ENCODE measurements at regions not wholly inside any gene's neighbourhood (a gene's known extent, or its start where the extent isn't known, plus 50 kb on each side); places are given as distances from the start of the nearest gene placed in this dataset.
A peak's percentile ranks its signal among the peaks of the same experiment; 100 is the strongest.

DNA sequence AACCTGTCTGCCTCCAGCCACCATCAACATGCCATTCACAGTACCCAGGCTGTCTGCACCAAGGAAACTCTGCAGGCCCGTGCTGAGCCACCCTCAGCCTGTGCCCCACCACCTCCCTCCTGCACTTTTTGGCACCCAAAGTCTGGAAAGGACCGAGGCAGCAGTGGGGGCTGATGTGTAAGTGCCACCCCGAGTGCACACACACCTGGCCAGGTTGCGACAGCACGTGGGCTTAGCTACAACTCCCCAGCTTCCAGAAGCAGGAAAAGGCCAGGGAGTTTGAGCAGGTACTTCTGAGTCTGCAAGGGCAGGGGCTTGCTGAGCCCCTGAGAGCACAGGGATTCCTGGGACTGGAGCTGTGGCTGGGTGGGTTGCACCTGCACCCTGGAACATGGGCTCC, 303.3 kb upstream of the OPRM1 start:
- no peak overlapping the region for H3K4me3 ChIP-seq (ENCODE audit: low read length)
- peaks cover 2% of the 10 kb centered on the region for H3K9me3 ChIP-seq (replicated peaks; ENCODE audit: control insufficient read depth, low read depth, low read length)
- no peak for DNase-seq
- WGBS (ENCODE audit: insufficient coverage) = 94% methylated on average over 5 of the region's 5 CpGs
- no peaks in the 10 kb centered on the region for H3K4me1 ChIP-seq (ENCODE audit: control insufficient read depth, insufficient read depth, low read length)
- no peak overlapping the region for H3K27ac ChIP-seq (ENCODE audit: low read length)
- no peaks in the 10 kb centered on the region for H3K36me3 ChIP-seq (ENCODE audit: control insufficient read depth, insufficient read depth, low read length)
- H3K27me3 ChIP-seq (ENCODE audit: control insufficient read depth, insufficient read depth, low read length) = no peaks in the 10 kb centered on the region

DNA sequence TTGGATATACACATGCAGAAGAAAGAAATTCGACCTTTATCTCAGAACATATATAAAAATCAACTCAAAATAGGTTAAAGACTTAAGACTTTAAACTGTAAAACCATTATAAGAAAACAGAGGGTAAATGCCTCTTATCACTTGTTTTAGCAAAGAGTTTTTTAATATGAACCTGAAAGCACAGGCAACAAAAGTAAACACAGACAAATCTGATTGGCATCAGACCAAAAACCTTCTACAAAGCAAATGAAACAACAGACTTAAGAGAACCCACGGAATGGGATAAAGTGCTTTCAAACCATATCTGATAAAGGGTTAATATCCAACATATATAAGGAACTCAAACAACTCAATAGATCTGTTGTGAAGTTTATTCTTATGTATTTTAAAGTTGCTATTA, 309.9 kb upstream of the OPRM1 start:
- no CpG with 5 or more reads among the region's 2 CpGs for WGBS (ENCODE audit: insufficient coverage)
- H3K27ac ChIP-seq (ENCODE audit: low read length) = no peak overlapping the region
- no peaks in the 10 kb centered on the region for H3K27me3 ChIP-seq (ENCODE audit: control insufficient read depth, insufficient read depth, low read length)
- no peak overlapping the region for H3K4me3 ChIP-seq (ENCODE audit: low read length)
- no peaks in the 10 kb centered on the region for H3K36me3 ChIP-seq (ENCODE audit: control insufficient read depth, insufficient read depth, low read length)
- no peak for DNase-seq
- H3K9me3 ChIP-seq (replicated peaks; ENCODE audit: control insufficient read depth, low read depth, low read length) = no peaks in the 10 kb centered on the region
- no peaks in the 10 kb centered on the region for H3K4me1 ChIP-seq (ENCODE audit: control insufficient read depth, insufficient read depth, low read length)

DNA sequence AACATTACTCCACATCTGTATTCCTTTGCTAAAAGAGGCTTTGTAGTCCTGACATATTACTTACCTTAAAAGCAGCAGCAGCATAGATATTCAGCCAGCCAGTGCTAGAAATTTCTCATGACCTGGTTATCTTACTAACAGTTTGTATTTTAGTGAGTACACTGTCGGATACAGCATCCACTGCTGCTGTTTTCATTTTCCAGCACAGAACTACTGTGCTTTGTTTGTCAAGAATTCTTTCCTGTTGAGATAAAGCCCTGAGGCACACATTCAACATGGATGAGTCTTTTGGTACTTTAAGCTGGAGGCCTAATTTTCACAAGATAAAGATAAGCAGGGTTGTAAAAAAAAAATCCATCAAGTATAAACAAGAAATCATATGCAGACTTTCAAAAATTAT, 311.2 kb upstream of the OPRM1 start:
- no peak overlapping the region for H3K4me3 ChIP-seq (ENCODE audit: low read length)
- no peaks in the 10 kb centered on the region for H3K9me3 ChIP-seq (replicated peaks; ENCODE audit: control insufficient read depth, low read depth, low read length)
- H3K27me3 ChIP-seq (ENCODE audit: control insufficient read depth, insufficient read depth, low read length) = no peaks in the 10 kb centered on the region
- WGBS (ENCODE audit: insufficient coverage) = no CpG with 5 or more reads among the region's 1 CpG
- no peaks in the 10 kb centered on the region for H3K36me3 ChIP-seq (ENCODE audit: control insufficient read depth, insufficient read depth, low read length)
- H3K4me1 ChIP-seq (ENCODE audit: control insufficient read depth, insufficient read depth, low read length) = no peaks in the 10 kb centered on the region
- H3K27ac ChIP-seq (ENCODE audit: low read length) = no peak overlapping the region
- peak; percentile 14 for DNase-seq

DNA sequence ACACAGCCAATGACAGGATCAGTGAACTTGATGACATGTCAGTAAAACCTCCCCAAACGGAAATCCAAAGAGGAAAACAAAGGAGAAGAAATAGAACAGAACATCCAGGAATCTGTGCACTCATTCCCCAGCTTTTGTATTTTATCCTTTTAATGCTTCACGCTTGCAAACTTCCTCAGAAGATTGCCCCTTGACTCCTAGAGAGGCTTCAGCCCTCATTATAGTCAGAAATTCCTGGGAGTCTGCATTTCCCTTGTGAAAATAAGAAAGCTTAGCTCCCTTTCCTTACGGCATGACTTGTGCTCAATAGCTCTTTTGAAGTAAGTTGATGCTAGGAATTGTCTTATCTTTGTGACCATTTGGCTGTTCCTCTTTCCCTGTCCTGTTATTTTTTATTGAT, 313.6 kb upstream of the OPRM1 start:
- H3K27me3 ChIP-seq (ENCODE audit: control insufficient read depth, insufficient read depth, low read length) = no peaks in the 10 kb centered on the region
- DNase-seq = no peak
- no peaks in the 10 kb centered on the region for H3K4me1 ChIP-seq (ENCODE audit: control insufficient read depth, insufficient read depth, low read length)
- no peak overlapping the region for H3K27ac ChIP-seq (ENCODE audit: low read length)
- no peaks in the 10 kb centered on the region for H3K9me3 ChIP-seq (replicated peaks; ENCODE audit: control insufficient read depth, low read depth, low read length)
- no peak overlapping the region for H3K4me3 ChIP-seq (ENCODE audit: low read length)
- no peaks in the 10 kb centered on the region for H3K36me3 ChIP-seq (ENCODE audit: control insufficient read depth, insufficient read depth, low read length)
- WGBS (ENCODE audit: insufficient coverage) = 15% methylated on average over 2 of the region's 3 CpGs

DNA sequence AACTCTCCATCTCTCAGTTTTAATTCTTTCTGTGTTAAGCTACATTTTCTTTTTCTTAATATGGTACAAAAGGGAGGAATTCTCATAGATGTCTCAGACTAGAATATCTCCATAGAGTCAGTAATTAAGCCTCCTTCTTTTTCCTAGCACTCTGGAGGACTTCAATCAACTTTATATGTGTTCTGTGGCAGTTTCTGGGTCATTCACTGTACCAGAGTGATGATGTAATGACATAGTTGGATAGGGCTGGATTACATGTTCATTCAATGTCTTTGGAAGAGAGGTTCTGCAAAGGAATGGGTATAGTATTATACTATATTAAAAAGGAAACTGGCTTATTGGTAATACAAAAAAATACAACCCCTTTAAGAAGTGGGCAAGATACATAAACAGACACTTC, 318.3 kb upstream of the OPRM1 start:
- Histone ChIP-seq H3K9me3 (replicated peaks; ENCODE audit: control insufficient read depth, low read depth, low read length) (no peaks in the 10 kb centered on the region), H3K36me3 (ENCODE audit: control insufficient read depth, insufficient read depth, low read length) (no peaks in the 10 kb centered on the region), H3K4me3 (ENCODE audit: low read length) (no peak overlapping the region)

DNA sequence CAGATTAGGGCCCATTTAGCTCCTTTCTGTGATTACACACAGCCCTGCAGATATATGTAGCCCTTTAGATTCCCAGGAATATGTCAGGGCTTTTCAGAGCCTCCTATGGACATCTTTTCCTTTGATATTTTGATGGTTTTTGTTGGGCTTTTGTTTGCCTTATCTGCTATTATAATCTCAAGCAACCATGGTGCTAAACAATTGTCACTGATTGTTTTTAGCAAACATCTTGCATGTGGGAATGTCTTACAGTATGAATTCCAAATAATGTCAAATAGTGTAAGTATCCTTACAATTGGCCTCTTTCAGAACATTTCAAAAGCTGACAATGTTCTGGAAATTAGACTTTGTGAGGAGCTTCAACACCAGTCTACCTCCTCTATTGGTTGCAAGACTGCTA, 333.6 kb upstream of the OPRM1 start:
- Histone ChIP-seq H3K27me3 (ENCODE audit: control insufficient read depth, insufficient read depth, low read length) (no peaks in the 10 kb centered on the region), H3K27ac (ENCODE audit: low read length) (no peak overlapping the region), H3K9me3 (replicated peaks; ENCODE audit: control insufficient read depth, low read depth, low read length) (peaks cover 4% of the 10 kb centered on the region), H3K4me3 (ENCODE audit: low read length) (no peak overlapping the region), H3K4me1 (ENCODE audit: control insufficient read depth, insufficient read depth, low read length) (no peaks in the 10 kb centered on the region), H3K36me3 (ENCODE audit: control insufficient read depth, insufficient read depth, low read length) (no peaks in the 10 kb centered on the region)
- no peak for DNase-seq

More for the DNA sequence above, 318.3 kb upstream of the OPRM1 start:
- no peak for DNase-seq
- Histone ChIP-seq H3K27me3 (ENCODE audit: control insufficient read depth, insufficient read depth, low read length) (no peaks in the 10 kb centered on the region), H3K4me1 (ENCODE audit: control insufficient read depth, insufficient read depth, low read length) (no peaks in the 10 kb centered on the region), H3K27ac (ENCODE audit: low read length) (no peak overlapping the region)

DNA sequence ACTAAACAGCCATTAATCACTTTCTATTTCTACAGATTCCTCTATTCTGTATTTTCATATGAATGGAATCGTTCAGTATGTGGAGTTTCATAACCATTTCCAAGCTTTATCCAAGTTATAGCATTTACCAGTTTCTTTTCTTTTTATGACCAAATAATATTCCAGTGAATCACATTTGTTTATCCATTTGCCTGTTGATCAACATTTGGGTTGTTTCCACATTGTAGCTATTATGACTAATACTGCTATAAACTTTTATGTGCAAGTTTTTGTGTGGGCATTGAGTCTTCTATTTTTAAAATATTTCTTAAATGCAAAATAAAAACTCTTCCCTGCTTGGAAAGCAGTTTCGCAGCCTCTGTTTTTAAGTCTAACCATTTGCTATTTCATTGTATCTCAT, 336.4 kb upstream of the OPRM1 start:
- peaks cover 4% of the 10 kb centered on the region for H3K9me3 ChIP-seq (replicated peaks; ENCODE audit: control insufficient read depth, low read depth, low read length)
- WGBS (ENCODE audit: insufficient coverage) = no CpG with 5 or more reads among the region's 2 CpGs
- no peak for DNase-seq
- H3K4me1 ChIP-seq (ENCODE audit: control insufficient read depth, insufficient read depth, low read length) = no peaks in the 10 kb centered on the region
- H3K4me3 ChIP-seq (ENCODE audit: low read length) = no peak overlapping the region
- H3K36me3 ChIP-seq (ENCODE audit: control insufficient read depth, insufficient read depth, low read length) = no peaks in the 10 kb centered on the region
- no peaks in the 10 kb centered on the region for H3K27me3 ChIP-seq (ENCODE audit: control insufficient read depth, insufficient read depth, low read length)
- H3K27ac ChIP-seq (ENCODE audit: low read length) = no peak overlapping the region

DNA sequence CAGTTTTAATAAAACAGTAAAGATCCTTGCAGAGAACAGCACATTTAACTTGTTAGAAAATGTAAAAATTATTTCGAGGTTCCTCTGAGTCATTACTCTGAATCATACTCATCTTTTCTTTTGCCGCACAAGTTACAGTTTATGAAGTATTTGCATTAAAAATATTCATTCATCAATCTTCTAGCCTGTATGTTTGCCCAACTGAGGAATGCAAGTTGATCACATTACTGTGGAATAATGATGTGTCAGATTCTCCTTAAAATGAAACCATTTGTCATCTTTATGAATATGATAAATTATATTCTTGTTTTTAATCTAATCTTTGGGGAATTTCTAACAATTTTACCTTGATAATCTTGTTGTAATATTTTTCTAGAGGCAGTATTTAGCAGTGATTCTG, 340.4 kb upstream of the OPRM1 start:
- H3K27me3 ChIP-seq (ENCODE audit: control insufficient read depth, insufficient read depth, low read length) = no peaks in the 10 kb centered on the region
- WGBS (ENCODE audit: insufficient coverage) = no CpG with 5 or more reads among the region's 2 CpGs
- H3K4me3 ChIP-seq (ENCODE audit: low read length) = no peak overlapping the region
- no peaks in the 10 kb centered on the region for H3K4me1 ChIP-seq (ENCODE audit: control insufficient read depth, insufficient read depth, low read length)
- H3K9me3 ChIP-seq (replicated peaks; ENCODE audit: control insufficient read depth, low read depth, low read length) = no peaks in the 10 kb centered on the region
- no peaks in the 10 kb centered on the region for H3K36me3 ChIP-seq (ENCODE audit: control insufficient read depth, insufficient read depth, low read length)
- no peak for DNase-seq
- H3K27ac ChIP-seq (ENCODE audit: low read length) = no peak overlapping the region

DNA sequence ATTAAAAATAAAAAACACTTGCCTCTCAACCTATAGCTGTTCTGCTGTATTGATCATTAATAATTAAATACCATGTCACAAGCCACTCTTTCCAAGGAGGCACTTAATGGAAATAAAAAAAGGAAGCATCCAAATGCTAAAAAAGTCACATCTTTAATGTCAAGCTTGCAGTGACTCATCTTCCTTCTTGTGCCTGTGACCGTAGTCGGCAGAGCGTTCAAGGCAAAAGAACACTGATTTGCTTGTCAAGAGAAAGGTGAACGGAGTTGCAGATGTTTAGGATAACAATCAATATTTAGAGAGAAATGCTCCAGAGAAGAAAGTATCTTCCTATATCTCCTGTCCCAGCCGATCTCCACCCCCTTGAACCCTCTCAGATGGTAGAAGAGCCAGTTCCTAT, 341.0 kb upstream of the OPRM1 start:
- no peak for DNase-seq
- no CpG with 5 or more reads among the region's 5 CpGs for WGBS (ENCODE audit: insufficient coverage)
- Histone ChIP-seq H3K4me1 (ENCODE audit: control insufficient read depth, insufficient read depth, low read length) (no peaks in the 10 kb centered on the region), H3K27me3 (ENCODE audit: control insufficient read depth, insufficient read depth, low read length) (no peaks in the 10 kb centered on the region), H3K4me3 (ENCODE audit: low read length) (no peak overlapping the region), H3K27ac (ENCODE audit: low read length) (no peak overlapping the region), H3K9me3 (replicated peaks; ENCODE audit: control insufficient read depth, low read depth, low read length) (no peaks in the 10 kb centered on the region), H3K36me3 (ENCODE audit: control insufficient read depth, insufficient read depth, low read length) (no peaks in the 10 kb centered on the region)

DNA sequence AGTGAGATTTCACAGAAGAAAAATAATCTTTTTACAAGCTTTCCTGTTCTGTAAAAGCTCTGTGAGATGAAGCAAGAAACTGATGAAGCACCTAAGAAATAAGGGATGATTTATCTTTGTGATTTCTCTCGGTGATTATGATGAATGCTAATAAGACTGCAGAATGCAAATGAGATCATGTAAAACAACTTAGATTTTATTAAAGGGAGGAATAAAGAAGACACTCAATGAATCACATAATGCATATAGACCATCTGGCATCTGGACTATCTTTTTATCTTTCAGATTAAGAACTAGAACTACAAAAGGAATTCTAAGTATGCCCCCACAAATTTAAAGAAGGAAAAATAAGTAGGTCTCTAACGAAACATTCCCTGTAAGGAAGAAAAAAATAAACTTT, 361.5 kb upstream of the OPRM1 start:
- no peak for DNase-seq
- H3K27ac ChIP-seq (ENCODE audit: low read length) = no peak overlapping the region
- H3K4me1 ChIP-seq (ENCODE audit: control insufficient read depth, insufficient read depth, low read length) = no peaks in the 10 kb centered on the region
- no CpG with 5 or more reads among the region's 2 CpGs for WGBS (ENCODE audit: insufficient coverage)
- no peak overlapping the region for H3K4me3 ChIP-seq (ENCODE audit: low read length)
- H3K9me3 ChIP-seq (replicated peaks; ENCODE audit: control insufficient read depth, low read depth, low read length) = no peaks in the 10 kb centered on the region
- no peaks in the 10 kb centered on the region for H3K36me3 ChIP-seq (ENCODE audit: control insufficient read depth, insufficient read depth, low read length)
- H3K27me3 ChIP-seq (ENCODE audit: control insufficient read depth, insufficient read depth, low read length) = no peaks in the 10 kb centered on the region

DNA sequence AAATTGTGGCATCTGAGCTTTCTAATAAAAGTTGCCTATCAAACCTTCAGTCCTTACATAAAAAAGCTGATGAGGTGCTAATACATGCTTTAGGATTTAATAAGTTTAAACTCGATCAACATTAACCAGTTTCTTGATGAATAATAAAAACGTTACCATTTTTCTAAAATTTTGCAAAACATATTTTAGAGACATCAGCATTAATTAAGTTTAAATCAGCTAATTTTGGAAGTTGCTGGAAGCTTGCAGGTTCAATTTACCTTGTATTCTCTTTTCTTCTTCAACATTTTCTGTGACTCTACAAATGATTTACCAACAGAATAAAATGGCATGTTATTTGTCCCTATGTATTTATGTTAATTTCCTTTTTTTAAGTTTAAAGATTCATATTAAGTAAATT, 365.3 kb upstream of the OPRM1 start:
- Histone ChIP-seq H3K27ac (ENCODE audit: low read length) (no peak overlapping the region), H3K27me3 (ENCODE audit: control insufficient read depth, insufficient read depth, low read length) (no peaks in the 10 kb centered on the region), H3K4me1 (ENCODE audit: control insufficient read depth, insufficient read depth, low read length) (no peaks in the 10 kb centered on the region), H3K9me3 (replicated peaks; ENCODE audit: control insufficient read depth, low read depth, low read length) (no peaks in the 10 kb centered on the region), H3K4me3 (ENCODE audit: low read length) (no peak overlapping the region), H3K36me3 (ENCODE audit: control insufficient read depth, insufficient read depth, low read length) (no peaks in the 10 kb centered on the region)
- WGBS (ENCODE audit: insufficient coverage) = no CpG with 5 or more reads among the region's 2 CpGs
- DNase-seq = no peak
